Amniotic epithelial cell (primary cell): ENCODE measurements at regions not wholly inside any gene's neighbourhood (a gene's known extent, or its start where the extent isn't known, plus 50 kb on each side); places are given as distances from the start of the nearest gene placed in this dataset.

Experiments
- DNase-seq: peaks from one replicate; pipeline ENCODE4 v3.0.0-alpha.2; 2010; ENCODE audit warnings: low read depth

GRCh38 chr2:106709229-106709628 lies 176.7 kb downstream of the ST6GAL2 start:
- DNase-seq = no peak

GRCh38 chr2:106719222-106719621 lies 166.7 kb downstream of the ST6GAL2 start:
- DNase-seq = no peak

GRCh38 chr2:106720026-106720425 lies 165.9 kb downstream of the ST6GAL2 start:
- DNase-seq = no peak

GRCh38 chr2:106724301-106724794 lies 161.6 kb downstream of the ST6GAL2 start:
- DNase-seq = no peak

GRCh38 chr2:106734165-106734564 lies 151.8 kb downstream of the ST6GAL2 start:
- no peak for DNase-seq

GRCh38 chr2:106735807-106736206 lies 150.2 kb downstream of the ST6GAL2 start:
- no peak for DNase-seq

- no peak for DNase-seq
Observed at GRCh38 chr2:106736221-106736620, 149.7 kb downstream of the ST6GAL2 start.

GRCh38 chr2:106745468-106745867 lies 140.5 kb downstream of the ST6GAL2 start:
- no peak for DNase-seq

- no peak for DNase-seq
Observed at GRCh38 chr2:106749823-106750222, 136.1 kb downstream of the ST6GAL2 start.
